H1 (cell line): ENCODE measurements at regions not wholly inside any gene's neighbourhood (a gene's known extent, or its start where the extent isn't known, plus 50 kb on each side); places are given as distances from the start of the nearest gene placed in this dataset.

ENCODE experiments used
- CTCF ChIA-PET: fragments of 300-600 bp; sonication (Branson Sonifier 250); formaldehyde crosslinking; loops from one replicate; lab custom pipeline; 2021; ENCODE audit not compliant: partially characterized antibody; lab: Charles Lee
- POLR2A ChIA-PET: fragments of 300-600 bp; sonication (Branson Sonifier 250); formaldehyde crosslinking; loops from one replicate; lab custom pipeline; 2021; ENCODE audit warnings: inconsistent platforms; ENCODE audit not compliant: partially characterized antibody; lab: Charles Lee
- DNase-seq, 2 experiments: peaks; one replicate each; pipeline versions ENCODE4 v3.0.0 to v3.0.0-alpha.2; 2010 to 2022; ENCODE audit warnings: low spot score in 2 of 2, low read depth in 1 of 2, mixed read lengths in 1 of 2
- FAIRE-seq: peaks from 2 replicates; lab custom pipeline; 2011; peaks lifted over from hg19 to GRCh38; lab: Jason Lieb, UNC
- H2AFZ ChIP-seq: 2 replicates; pipeline ENCODE4 v1.8.1; 2012; ENCODE audit warnings: low read length, inconsistent platforms
- H2AK5ac ChIP-seq: 2 replicates; pipeline ENCODE4 v1.6.1; 2013; ENCODE audit warnings: low read depth, low read length
- H2BK120ac ChIP-seq: replicated peaks from 2 replicates; pipeline ENCODE3; 2013; ENCODE audit warnings: low read depth, low read length, inconsistent platforms
- H2BK12ac ChIP-seq: 2 replicates; pipeline ENCODE4 v1.6.1; 2013; ENCODE audit warnings: low read depth, low read length
- H2BK15ac ChIP-seq: 2 replicates; pipeline ENCODE4 v1.6.1; 2013; ENCODE audit warnings: low read length
- H2BK20ac ChIP-seq: 2 replicates; pipeline ENCODE4 v1.6.1; 2013; ENCODE audit warnings: low read length
- H2BK5ac ChIP-seq: 2 replicates; pipeline ENCODE4 v1.6.1; 2013; ENCODE audit warnings: low read depth, low read length
- H3K14ac ChIP-seq: 2 replicates; pipeline ENCODE4 v1.6.1; 2013; ENCODE audit warnings: inconsistent platforms; ENCODE audit not compliant: insufficient read length
- H3K18ac ChIP-seq: 2 replicates; pipeline ENCODE4 v1.6.1; 2013; ENCODE audit warnings: low read length; ENCODE audit errors: extremely low read depth
- H3K23ac ChIP-seq: 2 replicates; pipeline ENCODE4 v1.6.1; 2013; ENCODE audit warnings: inconsistent platforms; ENCODE audit not compliant: insufficient read length
- H3K23me2 ChIP-seq: 2 replicates; pipeline ENCODE4 v1.6.1; 2013; ENCODE audit warnings: low read depth, low read length
- H3K27ac ChIP-seq: 2 replicates; pipeline ENCODE4 v1.6.1; 2011; ENCODE audit warnings: low read depth, low read length, inconsistent platforms
- H3K27me3 ChIP-seq, 4 experiments: replicated peaks in 1 of 4; 1 replicate in 1 of 4; 2 replicates in 3 of 4; pipeline versions ENCODE4 v1.6.1 to v1.8.1; 2011 to 2013; ENCODE audit warnings: low read length in 3 of 4, mild to moderate bottlenecking in 3 of 4, inconsistent platforms in 2 of 4, mixed read lengths in 2 of 4, moderate library complexity in 1 of 4; ENCODE audit not compliant: control insufficient read depth in 3 of 4, insufficient read depth in 3 of 4; ENCODE audit errors: extremely low read depth in 1 of 4
- H3K36me3 ChIP-seq, 4 experiments: 2 replicates each; pipeline versions ENCODE4 v1.6.1 to v1.8.1; 2011 to 2013; ENCODE audit warnings: mild to moderate bottlenecking in 4 of 4, low read length in 3 of 4, moderate library complexity in 2 of 4, control low read depth in 1 of 4, inconsistent platforms in 1 of 4; ENCODE audit not compliant: insufficient read depth in 4 of 4, control insufficient read depth in 2 of 4
- H3K4ac ChIP-seq: replicated peaks from 2 replicates; pipeline ENCODE3; 2013; ENCODE audit warnings: low read length, low read depth, mixed read lengths, inconsistent platforms; ENCODE audit not compliant: insufficient read length
- H3K4me1 ChIP-seq, 4 experiments: replicated peaks in 1 of 4; 1 replicate in 1 of 4; 2 replicates in 3 of 4; pipeline versions ENCODE4 v1.6.1 to v1.8.1; 2011 to 2013; ENCODE audit warnings: low read length in 3 of 4, inconsistent platforms in 2 of 4, mixed read lengths in 1 of 4; ENCODE audit not compliant: insufficient read depth in 4 of 4, control insufficient read depth in 3 of 4
- H3K4me2 ChIP-seq, 2 experiments: 2 replicates each; pipeline versions ENCODE4 v1.6.1 to v1.8.1; 2011 to 2013; ENCODE audit warnings: low read depth in 2 of 2, low read length in 2 of 2, control low read depth in 1 of 2, inconsistent platforms in 1 of 2, mild to moderate bottlenecking in 1 of 2; ENCODE audit not compliant: insufficient read depth in 1 of 2
- H3K4me3 ChIP-seq, 4 experiments: fragments of 200-600, 300-600 bp in 1 of 4; sonication (generic), shearing (Covaris generic), sonication (Bioruptor Twin) in 1 of 4; 2 replicates each; pipeline versions ENCODE4 v1.5.1 to v1.8.1; 2011 to 2016; ENCODE audit warnings: low read length in 4 of 4, low read depth in 3 of 4, control low read depth in 2 of 4, inconsistent platforms in 2 of 4, mild to moderate bottlenecking in 2 of 4, mixed read lengths in 1 of 4, moderate library complexity in 1 of 4; ENCODE audit not compliant: insufficient read depth in 2 of 4; ENCODE audit errors: extremely low read depth in 1 of 4
- H3K56ac ChIP-seq: replicated peaks from 2 replicates; pipeline ENCODE3; 2013; ENCODE audit warnings: low read depth, mild to moderate bottlenecking, mixed read lengths, low read length, inconsistent platforms; ENCODE audit not compliant: insufficient read length
- H3K79me1 ChIP-seq: 2 replicates; pipeline ENCODE4 v1.6.1; 2013; ENCODE audit warnings: low read depth, low read length, control low read depth
- H3K79me2 ChIP-seq, 2 experiments: 2 replicates each; pipeline versions ENCODE4 v1.6.1 to v1.8.1; 2012 to 2013; ENCODE audit warnings: low read length in 2 of 2, mild to moderate bottlenecking in 2 of 2, inconsistent platforms in 1 of 2; ENCODE audit not compliant: insufficient read depth in 2 of 2, control insufficient read depth in 1 of 2
- H3K9ac ChIP-seq, 4 experiments: replicated peaks in 1 of 4; 1 replicate in 1 of 4; 2 replicates in 3 of 4; pipeline versions ENCODE4 v1.6.1 to v1.8.1; 2011 to 2013; ENCODE audit warnings: low read depth in 3 of 4, low read length in 3 of 4, control low read depth in 2 of 4, mild to moderate bottlenecking in 2 of 4, moderate library complexity in 2 of 4, inconsistent platforms in 1 of 4; ENCODE audit errors: extremely low read depth in 1 of 4
- H3K9me3 ChIP-seq, 2 experiments: 2 replicates each; pipeline versions ENCODE4 v1.6.1 to v1.8.1; 2012 to 2013; ENCODE audit warnings: mild to moderate bottlenecking in 2 of 2, moderate library complexity in 2 of 2, control low read depth in 1 of 2, inconsistent platforms in 1 of 2, low read depth in 1 of 2, low read length in 1 of 2, mixed read lengths in 1 of 2; ENCODE audit not compliant: insufficient read depth in 2 of 2
- H4K20me1 ChIP-seq, 2 experiments: replicated peaks in 1 of 2; 2 replicates each; pipeline versions ENCODE3 to v1.8.1; 2011 to 2013; ENCODE audit warnings: inconsistent platforms in 2 of 2, low read length in 2 of 2, mild to moderate bottlenecking in 1 of 2; ENCODE audit not compliant: insufficient read depth in 2 of 2, control insufficient read depth in 1 of 2
- H4K5ac ChIP-seq: 2 replicates; pipeline ENCODE4 v1.6.1; 2013; ENCODE audit warnings: low read length, low read depth, mixed read lengths, inconsistent platforms; ENCODE audit not compliant: insufficient read length
- H4K8ac ChIP-seq: 2 replicates; pipeline ENCODE4 v1.8.0; 2013; ENCODE audit warnings: mild to moderate bottlenecking, moderate library complexity, low read length, inconsistent platforms; ENCODE audit not compliant: insufficient read depth; ENCODE audit errors: extremely low read depth
- H4K91ac ChIP-seq: replicated peaks from 2 replicates; pipeline ENCODE3; 2013; ENCODE audit warnings: low read length, mixed read lengths, inconsistent platforms; ENCODE audit not compliant: insufficient read length
- EGR1 ChIP-seq: IDR thresholded peaks from 2 replicates; pipeline ENCODE4 v1.6.1; 2011; ENCODE audit warnings: low read depth, low read length, borderline replicate concordance
- HDAC6 ChIP-seq: IDR thresholded peaks from one replicate; pipeline ENCODE4 v1.7.1; 2012; ENCODE audit warnings: low read depth, mild to moderate bottlenecking, inconsistent platforms, low read length, moderate library complexity
- KDM4A ChIP-seq: IDR thresholded peaks from one replicate; pipeline ENCODE4 v1.7.1; 2012; ENCODE audit warnings: low read depth, mild to moderate bottlenecking, moderate library complexity, low read length, inconsistent platforms; ENCODE audit not compliant: severe bottlenecking
- RFX5 ChIP-seq: IDR thresholded peaks from 2 replicates; pipeline ENCODE4 v1.6.1; 2011; ENCODE audit warnings: low read depth, low read length, improper control_type of control experiment, borderline replicate concordance
- SAP30 ChIP-seq: fragments of 300-600 bp; sonication (generic); IDR thresholded peaks from 2 replicates; pipeline ENCODE4 v1.7.1; 2012; ENCODE audit warnings: low read length, moderate library complexity, mild to moderate bottlenecking, inconsistent platforms; ENCODE audit not compliant: insufficient read depth, insufficient replicate concordance
- SIRT6 ChIP-seq: IDR thresholded peaks from one replicate; pipeline ENCODE4 v1.7.1; 2012; ENCODE audit warnings: low read length, inconsistent platforms
- SP2 ChIP-seq: IDR thresholded peaks from 2 replicates; pipeline ENCODE4 v1.6.1; 2012; ENCODE audit warnings: mild to moderate bottlenecking, low read length, inconsistent platforms
- SP4 ChIP-seq: IDR thresholded peaks from 2 replicates; pipeline ENCODE4 v1.6.1; 2012; ENCODE audit warnings: low read length, inconsistent platforms
- SRF ChIP-seq: IDR thresholded peaks from 2 replicates; pipeline ENCODE4 v1.6.1; 2011; ENCODE audit warnings: mild to moderate bottlenecking, low read depth, low read length, moderate library complexity
- TAF1 ChIP-seq: IDR thresholded peaks from 2 replicates; pipeline ENCODE4 v1.6.1; 2011; ENCODE audit warnings: mild to moderate bottlenecking, low read depth, low read length
- WGBS, 2 experiments: shearing (Covaris generic) in 1 of 2; methylation state at CpG; one replicate each; pipeline versions ENCODE4 v1.1.6 to v1.1.7; 2013 to 2015; ENCODE audit warnings: low lambda C conversion rate in 2 of 2, mixed read lengths in 2 of 2, inconsistent platforms in 1 of 2, low coverage in 1 of 2, missing lambda C conversion rate in 1 of 2; ENCODE audit not compliant: insufficient replicate concordance in 2 of 2, insufficient coverage in 1 of 2, insufficient read length in 1 of 2; ENCODE audit errors: extremely low coverage in 1 of 2, missing lambda C conversion rate in 1 of 2; 5-methylcytosine and 5-hydroxymethylcytosine counted together

- CTCF ChIA-PET = no interaction called here
- H3K4me2 ChIP-seq = no peak overlapping the region
These were observed 780.6 kb upstream of the FLRT2 start for GRCh38 chr14:84749191-84749955.

More at GRCh38 chr14:84749191-84749955, 780.6 kb upstream of the FLRT2 start:
- Histone ChIP-seq H2BK5ac (no peak overlapping the region), H3K18ac (no peak overlapping the region), H3K4me3 (no peak overlapping the region), H2BK15ac (no peak overlapping the region), H3K4me1 (peaks cover 0 to 6% (median 1%) of the 10 kb centered on the region in 4 experiments; a peak in 1 of 7 replicates), H3K23ac (no peak overlapping the region), H3K79me1 (no peaks in the 10 kb centered on the region), H4K5ac (no peak overlapping the region), H3K9ac (no peak overlapping the region), H2BK12ac (no peak overlapping the region), H3K4ac (no peak overlapping the region), H2AFZ (no peak overlapping the region; the same call in 1 of the 2 replicates), H2BK20ac (no peak overlapping the region), H3K27ac (no peak overlapping the region), H4K8ac (no peak overlapping the region), H3K79me2 (no peaks in the 10 kb centered on the region), H3K23me2 (no peaks in the 10 kb centered on the region), H4K20me1 (no peaks in the 10 kb centered on the region), H4K91ac (no peak overlapping the region), H3K27me3 (no peaks in the 10 kb centered on the region), H3K14ac (no peak overlapping the region), H2BK120ac (no peak overlapping the region), H2AK5ac (no peak overlapping the region), H3K56ac (no peak overlapping the region), H3K36me3 (no peaks in the 10 kb centered on the region), H3K9me3 (no peaks in the 10 kb centered on the region)
- POLR2A ChIA-PET = no interaction called here
- WGBS, 2 experiments = 90% methylated on average over 6 of the region's 6 CpGs; no CpG with 5 or more reads in 1 of the 2 experiments
- TF ChIP-seq SRF = no peak
- TF ChIP-seq RFX5 = no peak
- no peak for TF ChIP-seq SP2
- no peak for TF ChIP-seq SAP30
- TF ChIP-seq SIRT6 = no peak
- no peak for TF ChIP-seq TAF1
- no peak for TF ChIP-seq HDAC6
- no peak for TF ChIP-seq SP4
- no peak for TF ChIP-seq KDM4A
- no peak for TF ChIP-seq EGR1
- FAIRE-seq (no peak), DNase-seq (no peak)
